PC-9 (cell line): ENCODE measurements at regions not wholly inside any gene's neighbourhood (a gene's known extent, or its start where the extent isn't known, plus 50 kb on each side); places are given as distances from the start of the nearest gene placed in this dataset.

Source experiments
- BruUV-seq: library from RNA; stranded (reverse); fragments of 400-500 nt; replicated peaks from 2 replicates; lab custom pipeline; 2021; lab: Mats Ljungman, UMichigan
- CTCF ChIA-PET: fragments of 300-600 bp; sonication (Branson Sonifier 250); formaldehyde crosslinking; loops from one replicate; lab custom pipeline; 2022; ENCODE audit warnings: antibody characterized with exemption; lab: Charles Lee
- POLR2A ChIA-PET: fragments of 300-600 bp; sonication (Branson Sonifier 250); formaldehyde crosslinking; loops from one replicate; lab custom pipeline; 2022; ENCODE audit warnings: antibody characterized with exemption; ENCODE audit not compliant: unreplicated experiment; lab: Charles Lee
- DNase-seq, 2 experiments: peaks; one replicate each; pipeline versions ENCODE4 v3.0.0 to v3.0.0-alpha.2; 2015 to 2022; ENCODE audit warnings: mixed read lengths in 1 of 2
- H2AFZ ChIP-seq: fragments of 200-600 bp; sonication (generic); 2 replicates; pipeline ENCODE4 v1.8.1; 2017; ENCODE audit warnings: antibody characterized with exemption
- H3F3A ChIP-seq: fragments of 200-600 bp; sonication (generic); 2 replicates; pipeline ENCODE4 v1.8.1; 2017; ENCODE audit warnings: antibody characterized with exemption, mild to moderate bottlenecking, low read depth; ENCODE audit not compliant: insufficient read depth
- H3K27ac ChIP-seq: fragments of 200-600 bp; sonication (generic); 2 replicates; pipeline ENCODE4 v1.6.1; 2016; ENCODE audit warnings: mixed run types
- H3K27me3 ChIP-seq: fragments of 200-600 bp; sonication (generic); 2 replicates; pipeline ENCODE4 v1.6.1; 2016; ENCODE audit warnings: low read depth, mixed run types; ENCODE audit not compliant: insufficient read depth
- H3K36me3 ChIP-seq: fragments of 200-600 bp; sonication (generic); 2 replicates; pipeline ENCODE4 v1.6.1; 2016; ENCODE audit warnings: low read depth, mixed run types
- H3K4me1 ChIP-seq: fragments of 200-600 bp; sonication (generic); replicated peaks from 2 replicates; pipeline ENCODE4 v1.6.1; 2016; ENCODE audit warnings: mixed run types; ENCODE audit not compliant: insufficient read depth
- H3K4me2 ChIP-seq: fragments of 200-600 bp; sonication (generic); 2 replicates; pipeline ENCODE4 v1.6.1; 2017; ENCODE audit warnings: mixed run types
- H3K4me3 ChIP-seq: fragments of 200-600 bp; sonication (generic); 2 replicates; pipeline ENCODE4 v1.6.1; 2016; ENCODE audit warnings: mixed run types
- H3K79me2 ChIP-seq: fragments of 200-600 bp; sonication (generic); 2 replicates; pipeline ENCODE4 v1.6.1; 2017; ENCODE audit warnings: low read depth, mixed run types
- H3K9me2 ChIP-seq: fragments of 200-600 bp; sonication (generic); 2 replicates; pipeline ENCODE4 v1.8.1; 2017; ENCODE audit warnings: mild to moderate bottlenecking; ENCODE audit not compliant: insufficient read depth
- H3K9me3 ChIP-seq: fragments of 200-600 bp; sonication (generic); 2 replicates; pipeline ENCODE4 v1.8.1; 2016; ENCODE audit warnings: low read depth; ENCODE audit not compliant: insufficient read depth
- H4K20me1 ChIP-seq: fragments of 200-600 bp; sonication (generic); 2 replicates; pipeline ENCODE4 v1.8.1; 2017; ENCODE audit not compliant: insufficient read depth
- CTCF ChIP-seq: fragments of 200-600 bp; sonication (generic); conservative IDR thresholded peaks from 2 replicates; pipeline ENCODE4 v1.6.1; 2017; ENCODE audit warnings: mixed run types, antibody characterized with exemption, mild to moderate bottlenecking, moderate library complexity
- EZH2 ChIP-seq: fragments of 200-600 bp; sonication (generic); IDR thresholded peaks from 2 replicates; pipeline ENCODE4 v1.8.0; 2017; ENCODE audit warnings: antibody characterized with exemption, low read depth
- intact Hi-C: fragments of 100-400 bp; cut with micrococcal nuclease; formaldehyde crosslinking; loops from one replicate; pipeline ENCODE4 v1.10.0; 2022; ENCODE audit not compliant: unreplicated experiment

- no peak overlapping the region for H3K4me3 ChIP-seq
- no peaks in the 10 kb centered on the region for H4K20me1 ChIP-seq
- no peak overlapping the region for H3K4me2 ChIP-seq
- intact Hi-C loops: no loop called here
- no peaks in the 10 kb centered on the region for H3K9me3 ChIP-seq
- no peaks in the 10 kb centered on the region for H3K79me2 ChIP-seq
- DNase-seq: no peak
- H3K9me2 ChIP-seq: no peaks in the 10 kb centered on the region
- H3K36me3 ChIP-seq: no peaks in the 10 kb centered on the region
- no TSS peak for BruUV-seq
- H3K27ac ChIP-seq: no peak overlapping the region
- ChIA-PET POLR2A (no interaction called here), CTCF (no interaction called here)
- H2AFZ ChIP-seq: no peak overlapping the region
- peaks cover 100% of the 10 kb centered on the region for H3K27me3 ChIP-seq
- H3F3A ChIP-seq: no peaks in the 10 kb centered on the region
- no peaks in the 10 kb centered on the region for H3K4me1 ChIP-seq
- TF ChIP-seq CTCF: no peak
- TF ChIP-seq EZH2: no peak
Measured at GRCh38 chr6:168159506-168159905, 80.5 kb upstream of the FRMD1 start.

- H3K9me3 ChIP-seq: no peaks in the 10 kb centered on the region
- H2AFZ ChIP-seq: no peak overlapping the region
- no peak overlapping the region for H3K4me2 ChIP-seq
- no peak overlapping the region for H3K4me3 ChIP-seq
- H4K20me1 ChIP-seq: no peaks in the 10 kb centered on the region
- H3K27ac ChIP-seq: no peak overlapping the region
- no peaks in the 10 kb centered on the region for H3K9me2 ChIP-seq
- ChIA-PET POLR2A (no interaction called here), CTCF (no interaction called here)
- H3K4me1 ChIP-seq: no peaks in the 10 kb centered on the region
- intact Hi-C loops: no loop called here
- no peaks in the 10 kb centered on the region for H3F3A ChIP-seq
- H3K27me3 ChIP-seq: peaks cover 98% of the 10 kb centered on the region
- no peak for TF ChIP-seq EZH2
- no peaks in the 10 kb centered on the region for H3K79me2 ChIP-seq
- no peaks in the 10 kb centered on the region for H3K36me3 ChIP-seq
- no TSS peak for BruUV-seq
- no peak for DNase-seq
Measured at GRCh38 chr6:168158980-168159349, 80.0 kb upstream of the FRMD1 start.

GRCh38 chr6:168158213-168158979 lies 79.4 kb upstream of the FRMD1 start:
- H3K4me1 ChIP-seq: no peaks in the 10 kb centered on the region
- peaks cover 98% of the 10 kb centered on the region for H3K27me3 ChIP-seq
- ChIA-PET POLR2A (no interaction called here), CTCF (no interaction called here)
- H4K20me1 ChIP-seq: no peaks in the 10 kb centered on the region
- no peaks in the 10 kb centered on the region for H3K36me3 ChIP-seq
- no peaks in the 10 kb centered on the region for H3K79me2 ChIP-seq
- no peaks in the 10 kb centered on the region for H3K9me2 ChIP-seq
- BruUV-seq: no TSS peak
- TF ChIP-seq EZH2 (no peak), CTCF (no peak)
- H2AFZ ChIP-seq: no peak overlapping the region
- H3K4me2 ChIP-seq: no peak overlapping the region
- intact Hi-C loops: no loop called here
- DNase-seq: no peak
- no peak overlapping the region for H3K27ac ChIP-seq
- H3K4me3 ChIP-seq: no peak overlapping the region
- no peaks in the 10 kb centered on the region for H3K9me3 ChIP-seq
- no peaks in the 10 kb centered on the region for H3F3A ChIP-seq
